ENCODE measurements at regions not wholly inside any gene's neighbourhood (a gene's known extent, or its start where the extent isn't known, plus 50 kb on each side); places are given as distances from the start of the nearest gene placed in this dataset.

- Histone ChIP-seq H4K8ac (replicated peaks; ENCODE audit: insufficient read length, low read depth, low read length) (no peak overlapping the region), H3K4me1 (ENCODE audit: insufficient read depth, low read length) (peaks cover 3% of the 10 kb centered on the region; the same call in 1 of the 2 replicates), H3K14ac (ENCODE audit: insufficient read depth, low read length) (no peak overlapping the region), H3K18ac (ENCODE audit: insufficient read length, low read depth, low read length) (no peak overlapping the region), H2AK5ac (ENCODE audit: insufficient read length, low read length) (no peak overlapping the region), H4K91ac (ENCODE audit: insufficient read length, low read depth, low read length) (no peak overlapping the region), H3K9ac (ENCODE audit: extremely low read depth, insufficient read length, low read length) (no peak overlapping the region), H2BK12ac (ENCODE audit: insufficient read length, low read depth, low read length) (no peak overlapping the region), H3K4me2 (ENCODE audit: insufficient read depth, insufficient read length, low read length) (no peak overlapping the region), H3K27ac (ENCODE audit: insufficient read length, low read depth, low read length) (no peak overlapping the region), H3T11ph (ENCODE audit: low read length) (no peak overlapping the region), H3K56ac (ENCODE audit: insufficient read length, low read depth, low read length) (no peak overlapping the region), H4K5ac (ENCODE audit: insufficient read length, low read depth, low read length) (no peak overlapping the region), H2BK120ac (ENCODE audit: low read depth, low read length, poor library complexity, severe bottlenecking) (no peak overlapping the region), H3K23ac (ENCODE audit: insufficient read length, low read depth, low read length) (no peak overlapping the region), H2BK15ac (ENCODE audit: low read depth, low read length) (no peak overlapping the region), H3K79me2 (ENCODE audit: insufficient read depth, low read length) (no peaks in the 10 kb centered on the region), H3K23me2 (ENCODE audit: insufficient read length, low read depth, low read length, poor library complexity, severe bottlenecking) (no peaks in the 10 kb centered on the region), H3K4ac (ENCODE audit: low read depth, low read length) (no peak overlapping the region), H3K79me1 (ENCODE audit: insufficient read depth, low read depth, low read length, poor library complexity, severe bottlenecking) (no peaks in the 10 kb centered on the region), H3K27me3 (ENCODE audit: insufficient read depth, low read length) (no peaks in the 10 kb centered on the region), H3K9me3 (ENCODE audit: control insufficient read depth, low read depth, low read length) (peaks cover 5% of the 10 kb centered on the region), H4K20me1 (ENCODE audit: control insufficient read depth, insufficient read depth, insufficient read length) (no peaks in the 10 kb centered on the region), H2BK5ac (ENCODE audit: insufficient read length, low read length) (no peak overlapping the region), H2BK20ac (ENCODE audit: low read depth, low read length, poor library complexity, severe bottlenecking) (no peak overlapping the region), H2AFZ (ENCODE audit: low read length) (no peak overlapping the region)
- Mint-ChIP-seq H3K4me3 (no peak overlapping the region), H3K4me1 (peaks cover 14 to 15% of the 10 kb centered on the region in 2 experiments), H3K27me3 (ENCODE audit: low read depth) (no peaks in the 10 kb centered on the region; the same call in 1 of the 2 replicates), H3K27ac (no peak overlapping the region; a peak in 1 of 7 replicates), H3K36me3 (ENCODE audit: insufficient read depth in 1 of 3, low read depth in 3 of 3) (peaks cover 0 to 3% (median 0%) of the 10 kb centered on the region in 3 experiments; a peak in 2 of 7 replicates), H3K9me3 (peaks cover 53 to 58% of the 10 kb centered on the region in 2 experiments)
- WGBS (ENCODE audit: extremely low coverage, insufficient read length, low lambda C conversion rate): no CpG with 5 or more reads among the region's 5 CpGs
- DNase-seq: no peak
- TF ChIP-seq, protein P1, sequence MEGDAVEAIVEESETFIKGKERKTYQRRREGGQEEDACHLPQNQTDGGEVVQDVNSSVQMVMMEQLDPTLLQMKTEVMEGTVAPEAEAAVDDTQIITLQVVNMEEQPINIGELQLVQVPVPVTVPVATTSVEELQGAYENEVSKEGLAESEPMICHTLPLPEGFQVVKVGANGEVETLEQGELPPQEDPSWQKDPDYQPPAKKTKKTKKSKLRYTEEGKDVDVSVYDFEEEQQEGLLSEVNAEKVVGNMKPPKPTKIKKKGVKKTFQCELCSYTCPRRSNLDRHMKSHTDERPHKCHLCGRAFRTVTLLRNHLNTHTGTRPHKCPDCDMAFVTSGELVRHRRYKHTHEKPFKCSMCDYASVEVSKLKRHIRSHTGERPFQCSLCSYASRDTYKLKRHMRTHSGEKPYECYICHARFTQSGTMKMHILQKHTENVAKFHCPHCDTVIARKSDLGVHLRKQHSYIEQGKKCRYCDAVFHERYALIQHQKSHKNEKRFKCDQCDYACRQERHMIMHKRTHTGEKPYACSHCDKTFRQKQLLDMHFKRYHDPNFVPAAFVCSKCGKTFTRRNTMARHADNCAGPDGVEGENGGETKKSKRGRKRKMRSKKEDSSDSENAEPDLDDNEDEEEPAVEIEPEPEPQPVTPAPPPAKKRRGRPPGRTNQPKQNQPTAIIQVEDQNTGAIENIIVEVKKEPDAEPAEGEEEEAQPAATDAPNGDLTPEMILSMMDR (conservative IDR thresholded peaks at IDR 0.05): no peak
Measured at GRCh38 chrX:13427441-13428052, 107.7 kb upstream of the ATXN3L start.

Measured in H9 (cell line).